ENCODE measurements at regions not wholly inside any gene's neighbourhood (a gene's known extent, or its start where the extent isn't known, plus 50 kb on each side); places are given as distances from the start of the nearest gene placed in this dataset.

- intact Hi-C loops (cut with DNase I; ENCODE audit: low total_unique reads), result no loop called here
- DNase-seq, result no peak
Measured at GRCh38 chr14:71508901-71509300, 423.3 kb upstream of the RGS6 start.

GRCh38 chr14:71511152-71511551 is 421.1 kb upstream of the RGS6 start:
- Histone ChIP-seq H3K27me3 (replicated peaks in 1 of 7) (no peaks in the 10 kb centered on the region), H3K4me1 (peaks cover 0 to 8% (median 0%) of the 10 kb centered on the region in 6 donors), H3K36me3 (peaks cover 0 to 38% (median 4%) of the 10 kb centered on the region in 6 donors)

More at GRCh38 chr14:71508901-71509300, 423.3 kb upstream of the RGS6 start:
- Histone ChIP-seq H3K36me3 (peaks cover 0 to 17% (median 4%) of the 10 kb centered on the region in 6 donors), H3K9me3 (no peaks in the 10 kb centered on the region), H3K27me3 (replicated peaks in 1 of 7) (no peaks in the 10 kb centered on the region), H3K4me3 (no peak overlapping the region), H3K4me1 (peaks cover 0 to 8% (median 0%) of the 10 kb centered on the region in 6 donors), H3K27ac (peak overlapping the region in 3 of 8 donors; percentile 17 to 28 (median 22))
- TF ChIP-seq CTCF (IDR thresholded peaks at IDR 0.05 in 8 of 11, conservative IDR thresholded peaks at IDR 0.05 in 3 of 11), result no peak
- 63 to 80% (median 77%) methylated on average over 4 of the region's 4 CpGs for WGBS, 5 donors

GRCh38 chr14:71514941-71515919 is 417.0 kb upstream of the RGS6 start:
- no peak overlapping the region for H3K27ac ChIP-seq
- intact Hi-C loops (cut with DNase I; ENCODE audit: low total_unique reads), result no loop called here
- TF ChIP-seq POLR2AphosphoS5 (IDR thresholded peaks at IDR 0.05) (no peak), CTCF (IDR thresholded peaks at IDR 0.05 in 8 of 11, conservative IDR thresholded peaks at IDR 0.05 in 3 of 11) (no peak), POLR2A (IDR thresholded peaks at IDR 0.05) (no peak)
- H3K36me3 ChIP-seq, result peaks cover 0 to 45% (median 4%) of the 10 kb centered on the region in 6 donors
- no peaks in the 10 kb centered on the region for H3K9me3 ChIP-seq
- 93 to 96% (median 95%) methylated on average over 8 of the region's 8 CpGs for WGBS, 5 donors
- H3K4me1 ChIP-seq, result peaks cover 0 to 5% (median 0%) of the 10 kb centered on the region in 6 donors
- H3K4me3 ChIP-seq, result no peak overlapping the region
- no peak for DNase-seq
- no peaks in the 10 kb centered on the region for H3K27me3 ChIP-seq (replicated peaks in 1 of 7)

More at GRCh38 chr14:71511152-71511551, 421.1 kb upstream of the RGS6 start:
- no peak for DNase-seq
- WGBS, 5 donors, result 91 to 98% (median 96%) methylated on average over 2 of the region's 2 CpGs
- Histone ChIP-seq H3K4me3 (no peak overlapping the region), H3K9me3 (no peaks in the 10 kb centered on the region), H3K27ac (no peak overlapping the region)
- no peak for TF ChIP-seq CTCF (IDR thresholded peaks at IDR 0.05 in 8 of 11, conservative IDR thresholded peaks at IDR 0.05 in 3 of 11)
- no peak for TF ChIP-seq POLR2A (IDR thresholded peaks at IDR 0.05)
- TF ChIP-seq POLR2AphosphoS5 (IDR thresholded peaks at IDR 0.05), result no peak
- intact Hi-C loops (cut with DNase I; ENCODE audit: low total_unique reads), result no loop called here
